ENCODE measurements at regions not wholly inside any gene's neighbourhood (a gene's known extent, or its start where the extent isn't known, plus 50 kb on each side); places are given as distances from the start of the nearest gene placed in this dataset.

DNA sequence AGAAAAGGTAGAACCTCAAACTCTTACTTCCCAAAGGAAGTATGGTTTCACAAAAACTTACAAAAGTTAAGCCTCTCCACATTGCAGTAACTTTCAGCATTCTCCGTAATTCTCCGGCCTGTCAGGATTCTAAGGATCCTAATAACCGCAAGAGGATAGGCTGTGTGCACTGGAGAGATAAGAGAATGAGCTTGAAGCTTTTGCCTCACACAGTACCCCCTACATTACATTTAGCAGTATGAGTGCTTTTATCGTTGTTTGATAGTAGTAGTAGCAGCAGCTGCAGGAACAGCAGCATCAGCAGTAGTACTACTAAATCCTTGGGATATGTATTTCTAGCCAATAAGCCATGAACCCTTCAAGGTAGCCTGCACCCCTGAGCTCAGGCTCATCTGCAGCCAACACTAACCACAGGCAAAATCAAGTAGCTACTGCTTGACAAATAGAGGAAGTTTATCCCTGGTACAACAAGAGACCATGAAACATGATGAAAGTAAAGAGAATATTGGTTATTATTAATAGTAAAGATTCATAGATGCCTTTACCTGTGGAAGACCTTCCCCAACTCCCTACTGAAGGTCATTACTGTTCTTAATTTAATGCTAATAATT lies 222.6 kb upstream of the CNTNAP2 start:
- FAIRE-seq (no peak), DNase-seq (ENCODE audit: low read depth, low spot score) (no peak), ATAC-seq (no peak)
- no peak overlapping the region for H3K9ac ChIP-seq (ENCODE audit: control insufficient read depth, insufficient read depth, low read length)
- no peaks in the 10 kb centered on the region for H3K79me2 ChIP-seq (ENCODE audit: control insufficient read depth, insufficient read depth, low read length)
- TF ChIP-seq BMI1 (IDR thresholded peaks at IDR 0.05; ENCODE audit: borderline replicate concordance) = no peak
- TF ChIP-seq ESRRA (IDR thresholded peaks at IDR 0.05; ENCODE audit: low read length) = no peak
- H3K4me3 ChIP-seq = no peak overlapping the region
- no peak overlapping the region for H3K27ac ChIP-seq (ENCODE audit: control insufficient read depth, insufficient read depth)
- H3K4me2 ChIP-seq (ENCODE audit: control insufficient read depth, insufficient read depth) = no peak overlapping the region
- no peaks in the 10 kb centered on the region for H4K20me1 ChIP-seq (ENCODE audit: control insufficient read depth, insufficient read depth)
- POLR2A ChIA-PET = no interaction called here
- H3K27me3 ChIP-seq (replicated peaks in 1 of 2; ENCODE audit: control insufficient read depth in 2 of 2, insufficient read depth in 2 of 2, low read length in 1 of 2) = no peaks in the 10 kb centered on the region
- H3K4me1 ChIP-seq (ENCODE audit: control insufficient read depth, insufficient read depth, low read length) = no peaks in the 10 kb centered on the region
- SMC1A ChIA-PET (ENCODE audit: uncharacterized antibody, unreplicated experiment) = interaction anchor here (1.4 kb wide), 1 partner anchor 10 kb away, joined by 5 read pairs; no protein-coding TSS in a partner anchor
- RAD21 ChIA-PET (ENCODE audit: unreplicated experiment) = no interaction called here
- in situ Hi-C loops (cut with MboI) (no loop called here), intact Hi-C loops (cut with micrococcal nuclease; ENCODE audit: unreplicated experiment) (no loop called here)
- CTCF ChIA-PET = no interaction called here
- H2AFZ ChIP-seq (ENCODE audit: control insufficient read depth, low read depth, low read length) = no peak overlapping the region
- H3K36me3 ChIP-seq (ENCODE audit: control insufficient read depth in 2 of 2, insufficient read depth in 2 of 2, low read length in 1 of 2) = no peaks in the 10 kb centered on the region
- H3K9me3 ChIP-seq (replicated peaks; ENCODE audit: control insufficient read depth, insufficient read depth, low read length) = no peaks in the 10 kb centered on the region
- 54% methylated on average over 4 of the region's 4 CpGs for WGBS (ENCODE audit: insufficient coverage, insufficient replicate concordance, low lambda C conversion rate, missing lambda C conversion rate)
- no TSS peak for BruUV-seq (replicated peaks)

DNA sequence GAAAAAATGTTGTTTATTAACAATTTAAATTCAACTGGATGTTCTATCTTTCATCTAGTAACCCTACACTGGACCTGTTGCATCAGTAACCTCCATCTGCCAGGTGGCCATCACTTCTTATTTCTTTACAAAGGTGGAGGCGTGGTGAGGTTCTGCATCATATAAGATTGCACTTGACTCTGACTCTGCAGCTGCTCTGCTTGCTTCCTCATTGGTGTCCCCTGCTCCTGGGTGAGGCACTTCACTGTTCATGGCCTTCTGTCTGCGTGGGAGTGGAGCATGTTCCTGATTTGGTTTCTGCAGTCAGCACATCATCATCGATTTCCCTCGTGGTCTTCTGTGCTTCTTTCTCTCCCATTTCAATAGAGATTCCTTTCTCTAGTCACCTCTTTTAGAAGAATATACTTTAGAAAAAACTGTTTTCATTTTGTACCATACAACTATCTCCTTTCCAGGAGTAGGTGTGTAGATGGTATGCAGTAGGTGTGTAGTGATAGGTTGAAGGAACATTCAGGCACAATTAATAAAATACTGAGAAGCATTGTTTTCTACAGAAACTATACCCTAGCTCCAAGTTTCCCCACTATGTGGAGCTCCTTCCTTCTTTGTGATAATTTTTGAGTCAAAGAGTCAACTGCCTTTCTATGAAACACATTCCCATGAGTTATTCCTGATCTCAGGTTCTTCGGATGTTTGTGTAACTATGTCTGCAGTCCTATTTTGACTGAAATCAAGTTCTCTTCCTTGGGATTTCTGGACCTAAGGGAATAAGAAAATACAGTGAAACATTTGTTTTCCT lies 231.7 kb upstream of the CNTNAP2 start:
- no peaks in the 10 kb centered on the region for H3K36me3 ChIP-seq (ENCODE audit: control insufficient read depth in 2 of 2, insufficient read depth in 2 of 2, low read length in 1 of 2)
- H4K20me1 ChIP-seq (ENCODE audit: control insufficient read depth, insufficient read depth) = no peaks in the 10 kb centered on the region
- intact Hi-C loops (cut with micrococcal nuclease; ENCODE audit: unreplicated experiment) = no loop called here
- ATAC-seq = no peak
- H3K27ac ChIP-seq (ENCODE audit: control insufficient read depth, insufficient read depth) = no peak overlapping the region
- H3K79me2 ChIP-seq (ENCODE audit: control insufficient read depth, insufficient read depth, low read length) = no peaks in the 10 kb centered on the region
- SMC1A ChIA-PET (ENCODE audit: uncharacterized antibody, unreplicated experiment) = no interaction called here
- no peak overlapping the region for H2AFZ ChIP-seq (ENCODE audit: control insufficient read depth, low read depth, low read length)
- no peak overlapping the region for H3K4me3 ChIP-seq
- no peak overlapping the region for H3K9ac ChIP-seq (ENCODE audit: control insufficient read depth, insufficient read depth, low read length)
- POLR2A ChIA-PET = no interaction called here
- CTCF ChIA-PET = interaction anchor here (0.6 kb wide), 1 partner anchor 169 kb away, joined by 3 read pairs; no protein-coding TSS in a partner anchor
- RAD21 ChIA-PET (ENCODE audit: unreplicated experiment) = interaction anchor here (0.5 kb wide), 1 partner anchor 1733 kb away, joined by 3 read pairs; no protein-coding TSS in a partner anchor
- WGBS (ENCODE audit: insufficient coverage, insufficient replicate concordance, low lambda C conversion rate, missing lambda C conversion rate) = 15% methylated on average over 5 of the region's 5 CpGs
- DNase-seq (ENCODE audit: low read depth, low spot score) = no peak
- no TSS peak for BruUV-seq (replicated peaks)
- no peak for FAIRE-seq
- H3K4me2 ChIP-seq (ENCODE audit: control insufficient read depth, insufficient read depth) = no peak overlapping the region
- H3K9me3 ChIP-seq (replicated peaks; ENCODE audit: control insufficient read depth, insufficient read depth, low read length) = no peaks in the 10 kb centered on the region
- H3K27me3 ChIP-seq (replicated peaks in 1 of 2; ENCODE audit: control insufficient read depth in 2 of 2, insufficient read depth in 2 of 2, low read length in 1 of 2) = no peaks in the 10 kb centered on the region
- no peaks in the 10 kb centered on the region for H3K4me1 ChIP-seq (ENCODE audit: control insufficient read depth, insufficient read depth, low read length)
- in situ Hi-C loops (cut with MboI) = no loop called here
- TF ChIP-seq NFYB (IDR thresholded peaks at IDR 0.05; ENCODE audit: insufficient read depth, low read depth, low read length) (no peak), MTA3 (IDR thresholded peaks at IDR 0.05; ENCODE audit: borderline replicate concordance, low read length) (no peak), CHD4 (IDR thresholded peaks at IDR 0.05) (no peak), YY1 (IDR thresholded peaks at IDR 0.05; ENCODE audit: low read depth, low read length) (no peak), TBL1XR1 (IDR thresholded peaks at IDR 0.05; ENCODE audit: low read depth, low read length) (no peak), ESRRA (IDR thresholded peaks at IDR 0.05; ENCODE audit: low read length) (no peak), GABPA (IDR thresholded peaks at IDR 0.05; ENCODE audit: low read depth) (no peak), SREBF1 (IDR thresholded peaks at IDR 0.05; ENCODE audit: low read length) (no peak), HDAC6 (IDR thresholded peaks at IDR 0.05; ENCODE audit: unreplicated experiment) (no peak)
- TF ChIP-seq, protein P1, sequence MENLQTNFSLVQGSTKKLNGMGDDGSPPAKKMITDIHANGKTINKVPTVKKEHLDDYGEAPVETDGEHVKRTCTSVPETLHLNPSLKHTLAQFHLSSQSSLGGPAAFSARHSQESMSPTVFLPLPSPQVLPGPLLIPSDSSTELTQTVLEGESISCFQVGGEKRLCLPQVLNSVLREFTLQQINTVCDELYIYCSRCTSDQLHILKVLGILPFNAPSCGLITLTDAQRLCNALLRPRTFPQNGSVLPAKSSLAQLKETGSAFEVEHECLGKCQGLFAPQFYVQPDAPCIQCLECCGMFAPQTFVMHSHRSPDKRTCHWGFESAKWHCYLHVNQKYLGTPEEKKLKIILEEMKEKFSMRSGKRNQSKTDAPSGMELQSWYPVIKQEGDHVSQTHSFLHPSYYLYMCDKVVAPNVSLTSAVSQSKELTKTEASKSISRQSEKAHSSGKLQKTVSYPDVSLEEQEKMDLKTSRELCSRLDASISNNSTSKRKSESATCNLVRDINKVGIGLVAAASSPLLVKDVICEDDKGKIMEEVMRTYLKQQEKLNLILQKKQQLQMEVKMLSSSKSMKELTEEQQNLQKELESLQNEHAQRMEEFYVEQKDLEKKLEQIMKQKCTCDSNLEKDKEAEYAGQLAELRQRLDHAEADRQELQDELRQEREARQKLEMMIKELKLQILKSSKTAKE (IDR thresholded peaks at IDR 0.05; ENCODE audit: low read depth, poor library complexity, severe bottlenecking) = no peak
- TF ChIP-seq, protein P2, sequence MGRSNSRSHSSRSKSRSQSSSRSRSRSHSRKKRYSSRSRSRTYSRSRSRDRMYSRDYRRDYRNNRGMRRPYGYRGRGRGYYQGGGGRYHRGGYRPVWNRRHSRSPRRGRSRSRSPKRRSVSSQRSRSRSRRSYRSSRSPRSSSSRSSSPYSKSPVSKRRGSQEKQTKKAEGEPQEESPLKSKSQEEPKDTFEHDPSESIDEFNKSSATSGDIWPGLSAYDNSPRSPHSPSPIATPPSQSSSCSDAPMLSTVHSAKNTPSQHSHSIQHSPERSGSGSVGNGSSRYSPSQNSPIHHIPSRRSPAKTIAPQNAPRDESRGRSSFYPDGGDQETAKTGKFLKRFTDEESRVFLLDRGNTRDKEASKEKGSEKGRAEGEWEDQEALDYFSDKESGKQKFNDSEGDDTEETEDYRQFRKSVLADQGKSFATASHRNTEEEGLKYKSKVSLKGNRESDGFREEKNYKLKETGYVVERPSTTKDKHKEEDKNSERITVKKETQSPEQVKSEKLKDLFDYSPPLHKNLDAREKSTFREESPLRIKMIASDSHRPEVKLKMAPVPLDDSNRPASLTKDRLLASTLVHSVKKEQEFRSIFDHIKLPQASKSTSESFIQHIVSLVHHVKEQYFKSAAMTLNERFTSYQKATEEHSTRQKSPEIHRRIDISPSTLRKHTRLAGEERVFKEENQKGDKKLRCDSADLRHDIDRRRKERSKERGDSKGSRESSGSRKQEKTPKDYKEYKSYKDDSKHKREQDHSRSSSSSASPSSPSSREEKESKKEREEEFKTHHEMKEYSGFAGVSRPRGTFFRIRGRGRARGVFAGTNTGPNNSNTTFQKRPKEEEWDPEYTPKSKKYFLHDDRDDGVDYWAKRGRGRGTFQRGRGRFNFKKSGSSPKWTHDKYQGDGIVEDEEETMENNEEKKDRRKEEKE (IDR thresholded peaks at IDR 0.05) = no peak
